HG03575 (cell line): ENCODE measurements at regions not wholly inside any gene's neighbourhood (a gene's known extent, or its start where the extent isn't known, plus 50 kb on each side); places are given as distances from the start of the nearest gene placed in this dataset.

Experiments
- ATAC-seq: cut with Tn5 transposase; IDR thresholded peaks from one replicate; pipeline ENCODE4 v1.9.1; 2021; ENCODE audit not compliant: unreplicated experiment, insufficient number of reproducible peaks, low FRiP score; ENCODE audit errors: extremely low read depth

- ATAC-seq, result no peak
Observed at GRCh38 chr4:66911880-66912279, 633.4 kb downstream of the CENPC start.

GRCh38 chr4:66906314-66906713, 639.0 kb downstream of the CENPC start:
- no peak for ATAC-seq

GRCh38 chr4:66899422-66900065, 645.8 kb downstream of the CENPC start:
- ATAC-seq, result no peak

DNA sequence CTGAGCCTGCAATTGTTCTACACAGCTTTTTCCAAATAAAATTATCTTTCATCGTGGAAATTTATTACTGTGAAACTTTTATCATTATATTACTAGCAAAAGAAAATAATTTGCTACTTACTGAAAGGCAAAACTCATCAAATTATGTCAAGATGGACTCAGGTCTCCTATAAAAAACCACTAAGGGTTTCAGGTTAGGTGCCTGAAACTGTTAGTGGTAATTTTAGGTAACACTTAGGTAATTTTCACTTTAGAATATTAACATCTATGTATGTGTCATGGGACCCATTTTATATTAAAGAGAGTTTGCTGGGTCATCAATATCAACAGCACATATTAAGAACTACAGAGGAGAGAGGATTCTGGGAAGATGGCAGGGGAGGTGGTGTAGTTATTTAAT, 651.5 kb downstream of the CENPC start:
- ATAC-seq, result no peak

- ATAC-seq, result no peak
Observed at GRCh38 chr4:66887061-66887460, 658.2 kb downstream of the CENPC start.

DNA sequence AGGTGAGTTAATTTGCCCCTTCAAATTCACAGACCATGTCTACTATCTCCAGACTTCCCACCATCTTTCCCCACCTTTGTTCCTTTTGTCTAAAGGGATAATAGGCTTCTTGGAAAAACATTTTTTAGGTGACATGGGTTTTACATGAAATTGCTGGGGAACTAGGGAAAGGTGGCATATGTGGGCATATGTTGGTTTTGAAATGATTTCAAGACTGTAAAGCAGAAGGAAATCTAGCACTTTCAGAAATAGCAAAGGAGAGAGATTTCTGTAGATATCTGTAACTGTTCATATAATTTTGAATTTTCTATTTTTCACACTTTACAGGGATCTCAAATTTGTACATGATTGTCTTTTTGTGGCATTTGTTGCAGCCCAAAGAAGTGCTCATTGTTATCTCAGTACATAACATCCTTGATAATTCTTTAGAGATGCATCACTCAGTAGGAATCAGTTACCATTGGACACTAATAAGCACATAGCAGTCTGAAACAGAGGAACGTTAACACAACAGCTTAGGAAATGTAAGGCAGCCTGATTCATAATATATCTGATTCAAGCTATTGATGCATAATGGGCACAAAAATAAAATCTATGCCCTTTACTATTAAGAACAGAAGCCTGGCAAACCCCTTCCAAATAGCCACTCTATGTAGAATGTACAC, 659.7 kb downstream of the CENPC start:
- no peak for ATAC-seq

DNA sequence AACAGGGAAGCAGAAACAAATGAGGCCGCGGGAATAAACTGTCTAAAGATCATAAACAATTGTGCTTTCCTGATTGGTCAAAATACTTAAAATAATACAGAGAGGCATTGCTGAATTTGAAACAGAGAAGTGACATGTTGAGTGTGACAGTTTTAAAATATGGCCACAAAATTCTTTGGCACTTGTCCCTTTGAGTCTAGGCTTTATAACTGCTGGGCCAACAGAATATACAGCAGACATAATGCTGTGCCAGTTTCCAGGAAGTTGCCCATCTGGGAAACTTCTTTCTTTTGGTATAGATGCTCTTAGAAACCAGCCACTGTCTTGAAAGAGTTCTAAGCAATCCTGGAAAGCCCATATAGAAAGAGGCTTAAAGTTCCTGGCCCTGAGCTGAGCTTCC, 668.4 kb downstream of the CENPC start:
- no peak for ATAC-seq

- no peak for ATAC-seq
Observed at GRCh38 chr4:66872661-66873060, 672.6 kb downstream of the CENPC start.

DNA sequence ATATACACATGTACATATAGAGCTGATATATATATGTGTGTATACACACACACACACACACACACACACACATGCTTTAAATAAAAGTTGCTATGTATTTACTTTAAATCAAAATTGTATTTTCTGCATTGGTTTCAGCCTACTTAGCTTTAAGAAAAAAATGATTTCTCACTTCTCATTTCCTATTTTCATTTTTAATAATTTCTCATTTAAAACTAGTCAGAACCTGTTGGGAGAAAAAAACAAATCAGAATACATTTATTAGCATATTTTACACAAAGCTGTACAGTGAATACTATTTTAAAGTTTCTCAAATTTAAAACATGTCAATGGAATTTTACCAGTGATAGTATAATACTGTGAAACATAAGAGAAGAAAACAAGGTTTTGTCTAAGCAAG, 681.8 kb downstream of the CENPC start:
- ATAC-seq, result no peak

DNA sequence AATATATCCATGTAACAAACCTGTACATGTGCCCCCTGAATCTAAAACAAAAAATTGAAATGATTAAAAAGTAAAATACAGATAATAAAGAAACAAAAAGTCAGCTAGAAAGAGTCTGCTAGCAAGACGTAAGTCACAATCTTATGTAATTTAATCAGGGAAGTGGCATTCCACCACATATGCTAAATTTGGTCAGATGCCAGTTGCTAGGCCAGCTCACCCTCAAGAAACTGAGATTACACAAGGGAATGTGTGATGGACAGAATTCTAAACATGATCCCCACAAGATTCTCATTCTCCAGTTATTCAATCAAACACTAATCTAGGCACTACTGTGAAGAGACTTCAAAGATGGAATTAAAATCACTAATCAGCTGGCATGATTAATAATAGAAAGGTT, 689.3 kb downstream of the CENPC start:
- ATAC-seq, result no peak

DNA sequence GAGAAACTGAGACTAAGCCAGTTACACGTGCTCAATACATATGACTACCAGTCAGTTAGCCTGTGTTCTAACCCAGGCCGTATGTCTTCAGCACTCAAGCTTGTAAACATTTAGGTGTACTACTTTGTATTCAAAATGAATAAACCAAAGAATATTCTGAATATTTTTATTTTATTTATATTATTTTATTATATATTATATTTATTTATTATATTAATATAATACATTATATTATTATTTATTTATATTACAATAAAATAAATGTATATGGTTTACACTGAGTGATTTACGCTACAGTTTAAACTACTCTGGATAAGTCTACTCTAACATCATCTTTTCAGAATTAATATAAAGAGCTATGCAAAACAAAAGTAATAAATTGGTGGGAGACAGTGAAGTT, 691.5 kb downstream of the CENPC start:
- ATAC-seq, result no peak

- no peak for ATAC-seq
Observed at GRCh38 chr4:66852843-66853242, 692.5 kb downstream of the CENPC start.

DNA sequence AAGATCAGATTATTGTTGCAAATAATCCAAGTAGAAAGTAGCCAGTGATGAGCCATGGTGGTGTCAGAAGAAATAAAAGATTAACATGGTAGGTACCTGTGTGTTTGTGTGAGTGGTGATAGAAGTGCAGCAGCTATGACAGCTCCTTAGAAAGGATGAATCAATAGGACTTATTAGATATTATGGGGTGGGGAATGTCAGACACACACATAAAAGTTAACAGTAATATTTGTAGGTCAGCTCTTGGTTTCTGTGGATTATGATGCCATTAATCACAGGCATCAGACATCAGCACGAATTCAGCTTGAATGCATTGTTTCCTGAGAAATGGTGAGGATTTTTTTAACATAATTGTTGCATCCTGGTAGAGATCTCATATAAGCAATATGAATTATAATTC, 695.7 kb downstream of the CENPC start:
- no peak for ATAC-seq

DNA sequence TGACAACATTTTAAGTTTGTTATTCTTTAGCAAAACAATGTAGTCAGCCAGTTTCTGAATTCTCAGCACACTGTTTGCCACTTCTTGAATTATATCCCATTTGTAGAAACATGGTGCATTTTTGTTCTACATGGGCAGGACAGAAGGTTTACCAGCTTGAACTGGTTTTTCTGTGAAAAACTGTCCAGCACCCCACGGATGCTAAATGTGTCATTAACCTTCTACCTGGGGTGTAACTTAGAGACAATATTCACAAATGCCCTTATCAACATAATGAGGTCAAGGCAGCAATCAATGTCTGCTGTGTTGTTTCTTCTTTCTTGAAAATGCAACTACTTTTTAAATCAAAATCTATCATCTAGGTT, 702.6 kb downstream of the CENPC start:
- ATAC-seq, result no peak

GRCh38 chr4:66842026-66842723, 703.1 kb downstream of the CENPC start:
- ATAC-seq, result no peak

GRCh38 chr4:66840178-66840577, 705.1 kb downstream of the CENPC start:
- no peak for ATAC-seq

DNA sequence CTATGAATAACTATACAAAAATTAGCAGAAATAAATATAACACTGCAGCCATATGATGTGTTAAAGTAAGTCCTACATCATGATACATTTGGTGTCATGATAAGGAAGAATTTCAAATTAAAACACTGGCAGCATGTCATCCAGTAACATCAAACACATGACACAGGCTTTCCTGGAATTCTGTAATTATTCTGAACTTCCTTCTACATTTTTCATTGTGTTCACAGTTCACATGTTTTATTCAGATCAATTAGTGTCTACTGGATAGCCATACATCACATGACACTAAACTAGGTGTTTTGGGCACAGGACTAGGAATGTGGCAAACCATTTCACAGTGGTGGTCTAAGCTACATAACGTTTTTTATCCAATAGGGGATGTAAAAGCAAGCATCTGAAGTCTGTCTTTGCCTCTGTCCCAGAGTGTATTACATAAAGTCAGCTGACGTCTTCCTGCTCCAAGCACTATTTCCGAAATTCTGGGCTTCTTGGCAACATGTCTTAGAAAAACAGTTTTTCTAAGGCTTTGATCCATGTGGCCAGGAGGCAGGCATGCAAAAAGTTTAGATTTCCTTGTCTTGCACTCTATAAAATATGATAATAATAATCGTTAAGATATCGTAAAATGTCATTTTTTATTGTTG, 707.9 kb downstream of the CENPC start:
- ATAC-seq, result no peak

- no peak for ATAC-seq
Observed at GRCh38 chr4:66829310-66829709, 716.0 kb downstream of the CENPC start.

DNA sequence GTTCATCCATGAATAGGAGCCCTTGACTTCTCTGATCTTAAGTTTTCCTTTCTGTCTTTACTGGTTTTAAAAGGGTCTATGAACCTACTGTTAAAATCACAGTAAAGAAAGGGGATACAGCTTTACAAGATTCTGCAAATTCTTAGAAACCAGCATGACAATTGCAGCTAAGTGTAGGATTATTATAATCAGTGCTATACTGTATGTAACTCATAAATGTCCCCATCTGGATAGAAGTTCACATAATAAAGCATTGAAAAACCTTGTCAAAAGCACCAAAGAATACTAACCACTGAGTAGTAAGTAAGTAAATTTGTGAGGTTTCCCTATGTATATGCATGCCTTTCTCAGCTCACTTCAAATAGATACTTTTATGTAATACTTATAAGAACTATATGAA, 724.6 kb downstream of the CENPC start:
- ATAC-seq, result no peak

- ATAC-seq, result no peak
Observed at GRCh38 chr4:66814277-66814676, 731.0 kb downstream of the CENPC start.
